Loucy (cell line): ENCODE measurements at regions not wholly inside any gene's neighbourhood (a gene's known extent, or its start where the extent isn't known, plus 50 kb on each side); places are given as distances from the start of the nearest gene placed in this dataset.
"Not testable (repeated sequence)": the region's sequence is repeated elsewhere in the genome, so short reads cannot be mapped to it uniquely, and the experiment has no call there.

Experiments used
- H2AFZ ChIP-seq: fragments of 200-600 bp; sonication (generic); 2 replicates; pipeline ENCODE4 v1.6.0; 2016; ENCODE audit warnings: antibody characterized with exemption, mild to moderate bottlenecking, low read length, moderate library complexity
- H3F3A ChIP-seq: fragments of 200-600 bp; 2 replicates; pipeline ENCODE4 v1.6.0; 2016; ENCODE audit warnings: antibody characterized with exemption, low read depth, mild to moderate bottlenecking
- H3K27me3 ChIP-seq: fragments of 200-600 bp; sonication (generic); 2 replicates; pipeline ENCODE4 v1.6.1; 2014; ENCODE audit warnings: low read length, mild to moderate bottlenecking; ENCODE audit not compliant: insufficient read depth, poor library complexity, severe bottlenecking
- H3K36me3 ChIP-seq: fragments of 200-600 bp; sonication (generic); 2 replicates; pipeline ENCODE4 v1.6.1; 2016; ENCODE audit warnings: low read length; ENCODE audit not compliant: insufficient read depth
- H3K4me1 ChIP-seq: fragments of 200-600 bp; sonication (generic); 2 replicates; pipeline ENCODE4 v1.5.1; 2014; ENCODE audit warnings: low read length, mild to moderate bottlenecking; ENCODE audit not compliant: insufficient read depth, poor library complexity, severe bottlenecking
- H3K4me2 ChIP-seq: fragments of 200-600 bp; sonication (generic); 2 replicates; pipeline ENCODE4 v1.6.0; 2014; ENCODE audit warnings: antibody characterized with exemption, low read length, low read depth, mild to moderate bottlenecking; ENCODE audit not compliant: poor library complexity, severe bottlenecking
- H3K4me3 ChIP-seq: fragments of 200-600 bp; sonication (generic); 2 replicates; pipeline ENCODE4 v1.5.1; 2014; ENCODE audit warnings: low read length, mild to moderate bottlenecking, mixed read lengths; ENCODE audit not compliant: poor library complexity, severe bottlenecking
- H3K79me2 ChIP-seq: fragments of 200-600 bp; sonication (generic); 2 replicates; pipeline ENCODE4 v1.6.1; 2014; ENCODE audit warnings: low read length; ENCODE audit not compliant: insufficient read depth
- H3K9ac ChIP-seq: fragments of 200-600 bp; sonication (generic); 2 replicates; pipeline ENCODE4 v1.6.0; 2014; ENCODE audit warnings: mild to moderate bottlenecking, low read depth, low read length, moderate library complexity; ENCODE audit not compliant: poor library complexity, severe bottlenecking
- H3K9me2 ChIP-seq: fragments of 200-600 bp; sonication (generic); replicated peaks from 2 replicates; pipeline ENCODE4 v1.6.1; 2016; ENCODE audit warnings: low read depth, low read length, mixed read lengths
- H3K9me3 ChIP-seq: fragments of 200-600 bp; sonication (generic); 2 replicates; pipeline ENCODE4 v1.6.1; 2014; ENCODE audit warnings: mild to moderate bottlenecking, antibody characterized with exemption, low read length, low read depth; ENCODE audit not compliant: insufficient read depth
- H4K20me1 ChIP-seq: fragments of 200-600 bp; sonication (generic); 2 replicates; pipeline ENCODE4 v1.6.0; 2014; ENCODE audit warnings: antibody characterized with exemption, low read length, mild to moderate bottlenecking; ENCODE audit not compliant: insufficient read depth, poor library complexity, severe bottlenecking
- EZH2phosphoT487 ChIP-seq: fragments of 200-600 bp; IDR thresholded peaks from 2 replicates; pipeline ENCODE4 v1.6.1; 2018; ENCODE audit warnings: antibody characterized with exemption, mild to moderate bottlenecking, moderate library complexity, borderline replicate concordance
- TF ChIP-seq, protein P1 (sequence below): fragments of 200-600 bp; sonication (generic); conservative IDR thresholded peaks from 2 replicates; pipeline ENCODE4 v1.5.1; 2014; ENCODE audit warnings: mild to moderate bottlenecking, antibody characterized with exemption, low read length

DNA sequence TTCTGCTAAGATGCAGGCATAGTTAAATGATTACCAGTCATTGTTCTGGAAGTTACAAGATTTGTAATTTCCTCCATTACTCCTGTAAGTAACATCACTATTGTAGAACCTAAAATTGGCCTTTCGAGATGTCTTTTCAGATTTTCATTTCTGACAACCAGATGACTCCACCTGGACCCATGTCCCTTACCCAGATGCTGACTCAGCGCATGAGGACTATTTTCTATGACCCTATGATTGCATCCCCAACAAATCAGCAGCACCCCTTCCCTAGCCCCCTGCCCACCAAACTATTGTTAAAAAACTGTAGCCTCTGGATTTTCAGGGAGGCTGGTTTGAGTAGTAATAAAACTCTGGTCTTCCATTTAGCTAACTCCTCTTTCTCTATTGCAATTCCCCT, 55.2 kb upstream of the RCBTB2 start:
- no peak overlapping the region for H2AFZ ChIP-seq
- no peak overlapping the region for H3K9ac ChIP-seq
- H3K36me3 ChIP-seq = no peaks in the 10 kb centered on the region
- H4K20me1 ChIP-seq = no peaks in the 10 kb centered on the region
- no peak overlapping the region for H3K4me3 ChIP-seq
- H3K27me3 ChIP-seq = no peaks in the 10 kb centered on the region
- no peak overlapping the region for H3K4me2 ChIP-seq
- TF ChIP-seq, protein P1, sequence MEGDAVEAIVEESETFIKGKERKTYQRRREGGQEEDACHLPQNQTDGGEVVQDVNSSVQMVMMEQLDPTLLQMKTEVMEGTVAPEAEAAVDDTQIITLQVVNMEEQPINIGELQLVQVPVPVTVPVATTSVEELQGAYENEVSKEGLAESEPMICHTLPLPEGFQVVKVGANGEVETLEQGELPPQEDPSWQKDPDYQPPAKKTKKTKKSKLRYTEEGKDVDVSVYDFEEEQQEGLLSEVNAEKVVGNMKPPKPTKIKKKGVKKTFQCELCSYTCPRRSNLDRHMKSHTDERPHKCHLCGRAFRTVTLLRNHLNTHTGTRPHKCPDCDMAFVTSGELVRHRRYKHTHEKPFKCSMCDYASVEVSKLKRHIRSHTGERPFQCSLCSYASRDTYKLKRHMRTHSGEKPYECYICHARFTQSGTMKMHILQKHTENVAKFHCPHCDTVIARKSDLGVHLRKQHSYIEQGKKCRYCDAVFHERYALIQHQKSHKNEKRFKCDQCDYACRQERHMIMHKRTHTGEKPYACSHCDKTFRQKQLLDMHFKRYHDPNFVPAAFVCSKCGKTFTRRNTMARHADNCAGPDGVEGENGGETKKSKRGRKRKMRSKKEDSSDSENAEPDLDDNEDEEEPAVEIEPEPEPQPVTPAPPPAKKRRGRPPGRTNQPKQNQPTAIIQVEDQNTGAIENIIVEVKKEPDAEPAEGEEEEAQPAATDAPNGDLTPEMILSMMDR = no peak
- no peak for TF ChIP-seq EZH2phosphoT487
- H3F3A ChIP-seq = no peaks in the 10 kb centered on the region
- no peaks in the 10 kb centered on the region for H3K79me2 ChIP-seq
- no peaks in the 10 kb centered on the region for H3K9me3 ChIP-seq
- H3K9me2 ChIP-seq = no peaks in the 10 kb centered on the region
- H3K4me1 ChIP-seq = peaks cover 27% of the 10 kb centered on the region

DNA sequence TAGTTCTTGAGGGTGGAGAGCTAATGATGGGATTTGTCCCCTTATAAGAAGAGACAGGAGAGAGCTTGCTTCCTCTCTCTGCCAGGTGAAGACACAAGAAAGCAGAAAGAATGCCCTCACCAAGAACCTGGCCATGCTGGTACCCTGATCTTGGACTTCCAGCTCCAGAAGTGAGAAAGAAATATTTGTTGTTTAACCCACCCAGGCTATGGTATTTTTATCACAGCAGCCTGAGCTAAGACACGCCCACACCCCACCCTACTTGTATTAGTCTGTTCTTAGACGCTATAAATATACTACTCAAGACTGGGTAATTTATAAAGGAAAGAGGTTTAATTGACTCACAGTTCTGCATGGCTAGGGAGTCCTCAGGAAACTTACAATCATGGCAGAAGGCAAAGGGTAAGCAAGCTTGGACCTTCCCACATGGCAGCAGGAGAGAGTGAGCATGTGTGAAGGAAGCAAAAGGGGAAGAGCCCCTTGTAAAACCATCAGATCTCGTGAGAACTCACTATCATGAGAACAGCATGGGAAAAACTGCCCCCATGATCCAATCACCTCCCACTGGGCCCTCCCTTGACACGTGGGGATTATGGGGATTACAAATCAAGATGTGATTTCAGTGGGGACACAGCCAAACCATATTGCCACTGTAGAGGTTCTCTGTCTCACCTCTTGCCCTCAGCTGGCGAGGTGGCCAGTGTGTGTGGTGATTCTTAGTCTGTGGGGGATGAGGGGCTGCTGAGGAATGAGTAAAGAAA, 57.4 kb upstream of the RCBTB2 start:
- H3K27me3 ChIP-seq = no peaks in the 10 kb centered on the region
- no peaks in the 10 kb centered on the region for H3K9me2 ChIP-seq
- H3K4me3 ChIP-seq = no peak overlapping the region
- H3K36me3 ChIP-seq = no peaks in the 10 kb centered on the region
- H3K79me2 ChIP-seq = no peaks in the 10 kb centered on the region
- no peaks in the 10 kb centered on the region for H3K9me3 ChIP-seq
- H3K4me2 ChIP-seq = no peak overlapping the region
- TF ChIP-seq, protein P1 = no peak
- TF ChIP-seq EZH2phosphoT487 = no peak
- H3F3A ChIP-seq = no peaks in the 10 kb centered on the region
- peaks cover 20% of the 10 kb centered on the region for H3K4me1 ChIP-seq
- H2AFZ ChIP-seq = no peak overlapping the region
- H4K20me1 ChIP-seq = no peaks in the 10 kb centered on the region
- H3K9ac ChIP-seq = no peak overlapping the region

DNA sequence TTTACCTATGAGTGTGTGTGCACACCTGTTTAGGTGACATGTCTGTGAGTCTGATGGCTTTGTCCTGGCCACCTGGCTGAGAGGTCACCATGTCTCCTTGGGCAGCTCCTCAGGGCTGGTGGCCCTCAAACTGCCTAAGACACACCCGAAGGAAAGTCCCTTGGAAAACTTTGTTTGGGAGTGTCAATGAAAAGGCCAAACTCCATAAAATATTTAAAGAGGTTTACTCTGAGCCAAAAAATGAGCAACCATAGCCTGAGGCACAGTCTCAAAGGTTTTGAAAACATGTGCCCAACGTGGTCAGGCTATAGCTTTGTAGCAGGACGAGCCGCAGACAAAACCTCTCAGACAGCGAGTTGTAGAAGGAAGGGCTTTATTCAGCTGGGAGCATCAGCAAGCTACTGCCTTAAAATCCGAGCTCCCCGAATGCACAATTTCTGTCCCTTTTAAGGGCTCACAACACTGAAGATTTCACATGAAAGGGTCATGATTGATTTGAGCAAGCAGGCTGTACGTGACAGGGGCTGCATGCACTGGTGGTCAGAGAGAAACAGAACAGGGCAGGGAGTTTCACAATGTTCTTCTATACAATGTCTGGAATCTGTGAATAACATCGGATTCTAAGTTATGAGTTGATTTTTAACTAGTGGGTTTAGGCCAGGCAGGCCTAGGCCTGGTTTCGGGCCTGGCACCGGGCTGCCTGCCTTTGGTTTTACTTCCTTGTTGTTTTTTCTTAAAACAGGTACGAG, 58.4 kb upstream of the RCBTB2 start:
- H3K4me3 ChIP-seq, H2AFZ ChIP-seq, H3K79me2 ChIP-seq, H3K9me2 ChIP-seq, H3K9ac ChIP-seq, H3K27me3 ChIP-seq, H4K20me1 ChIP-seq, H3F3A ChIP-seq, H3K4me2 ChIP-seq, H3K36me3 ChIP-seq, H3K9me3 ChIP-seq: not testable (repeated sequence)
- peaks cover 11% of the 10 kb centered on the region for H3K4me1 ChIP-seq
